ENCODE measurements at regions not wholly inside any gene's neighbourhood (a gene's known extent, or its start where the extent isn't known, plus 50 kb on each side); places are given as distances from the start of the nearest gene placed in this dataset.

- no peaks in the 10 kb centered on the region for H3K79me1 ChIP-seq (ENCODE audit: insufficient read depth, low read depth, low read length, poor library complexity, severe bottlenecking)
- H3K23me2 ChIP-seq (ENCODE audit: insufficient read length, low read depth, low read length, poor library complexity, severe bottlenecking) = no peaks in the 10 kb centered on the region
- H3K4me1 ChIP-seq (ENCODE audit: insufficient read depth, low read length) = no peaks in the 10 kb centered on the region; the same call in 1 of the 2 replicates
- no peak overlapping the region for H3K9ac ChIP-seq (ENCODE audit: extremely low read depth, insufficient read length, low read length)
- no peak overlapping the region for H4K8ac ChIP-seq (replicated peaks; ENCODE audit: insufficient read length, low read depth, low read length)
- H3K56ac ChIP-seq (ENCODE audit: insufficient read length, low read depth, low read length) = no peak overlapping the region
- no peak overlapping the region for H2BK20ac ChIP-seq (ENCODE audit: low read depth, low read length, poor library complexity, severe bottlenecking)
- DNase-seq = no peak
- H3K23ac ChIP-seq (ENCODE audit: insufficient read length, low read depth, low read length) = no peak overlapping the region
- Mint-ChIP-seq H3K36me3 (ENCODE audit: insufficient read depth in 1 of 3, low read depth in 3 of 3) (peaks cover 0 to 7% (median 5%) of the 10 kb centered on the region in 3 experiments; a peak in 5 of 7 replicates), H3K4me3 (no peak overlapping the region), H3K27ac (no peak overlapping the region), H3K9me3 (peaks cover 3 to 8% of the 10 kb centered on the region in 2 experiments; a peak in 4 of 5 replicates), H3K4me1 (peaks cover 12 to 15% of the 10 kb centered on the region in 2 experiments), H3K27me3 (ENCODE audit: low read depth) (peaks cover 28% of the 10 kb centered on the region)
- H4K20me1 ChIP-seq (ENCODE audit: control insufficient read depth, insufficient read depth, insufficient read length) = no peaks in the 10 kb centered on the region
- H3K4ac ChIP-seq (ENCODE audit: low read depth, low read length) = no peak overlapping the region
- H3T11ph ChIP-seq (ENCODE audit: low read length) = no peak overlapping the region
- no peaks in the 10 kb centered on the region; the same call in 1 of the 2 replicates for H3K27me3 ChIP-seq (ENCODE audit: insufficient read depth, low read length)
- H2BK120ac ChIP-seq (ENCODE audit: low read depth, low read length, poor library complexity, severe bottlenecking) = no peak overlapping the region
- no CpG with 5 or more reads among the region's 11 CpGs for WGBS (ENCODE audit: extremely low coverage, insufficient read length, low lambda C conversion rate)
- H3K4me2 ChIP-seq (ENCODE audit: insufficient read depth, insufficient read length, low read length) = no peak overlapping the region
- no peak overlapping the region for H2BK5ac ChIP-seq (ENCODE audit: insufficient read length, low read length)
- no peak overlapping the region for H4K5ac ChIP-seq (ENCODE audit: insufficient read length, low read depth, low read length)
- H3K18ac ChIP-seq (ENCODE audit: insufficient read length, low read depth, low read length) = no peak overlapping the region
- no peak overlapping the region for H2AFZ ChIP-seq (ENCODE audit: low read length)
- no peak overlapping the region for H2BK12ac ChIP-seq (ENCODE audit: insufficient read length, low read depth, low read length)
- no peak overlapping the region for H2AK5ac ChIP-seq (ENCODE audit: insufficient read length, low read length)
- no peak overlapping the region for H3K14ac ChIP-seq (ENCODE audit: insufficient read depth, low read length)
- no peak overlapping the region for H2BK15ac ChIP-seq (ENCODE audit: low read depth, low read length)
- H3K9me3 ChIP-seq (ENCODE audit: control insufficient read depth, low read depth, low read length) = no peaks in the 10 kb centered on the region
- H4K91ac ChIP-seq (ENCODE audit: insufficient read length, low read depth, low read length) = no peak overlapping the region
- TF ChIP-seq CTCF (conservative IDR thresholded peaks at IDR 0.05) = no peak
- H3K79me2 ChIP-seq (ENCODE audit: insufficient read depth, low read length) = no peaks in the 10 kb centered on the region
- H3K27ac ChIP-seq (ENCODE audit: insufficient read length, low read depth, low read length) = no peak overlapping the region
These were observed 70.2 kb upstream of the ID2 start for GRCh38 chr2:8611700-8612099.

Data from H9 (cell line).